HepG2 (cell line): ENCODE measurements at regions not wholly inside any gene's neighbourhood (a gene's known extent, or its start where the extent isn't known, plus 50 kb on each side); places are given as distances from the start of the nearest gene placed in this dataset.

Experiments
- ATAC-seq: fragments of 200-7000 bp; cut with Tn5 transposase; 3 replicates; pipeline ENCODE4 v1.9.1; 2020; ENCODE audit warnings: mild to moderate bottlenecking, moderate library complexity
- BruUV-seq: library from RNA; stranded (reverse); fragments of 400-500 nt; replicated peaks from 2 replicates; lab custom pipeline; 2021; lab: Mats Ljungman, UMichigan
- CTCF ChIA-PET: fragments of 300-600 bp; formaldehyde crosslinking; extraction: SDS; loops from one replicate; lab custom pipeline; 2021; ENCODE audit warnings: low total read pairs, inconsistent platforms, low intra/inter-chr PET ratio; lab: Yijun Ruan, JAX
- POLR2A ChIA-PET: fragments of 350-600 bp; sonication (Branson Sonifier 250); formaldehyde crosslinking; loops from one replicate; lab custom pipeline; 2020; ENCODE audit warnings: antibody characterized with exemption, inconsistent platforms; lab: Yijun Ruan, JAX
- DNase-seq: peaks from one replicate; pipeline ENCODE4 v3.0.0-alpha.2; 2015; ENCODE audit warnings: low spot score
- FAIRE-seq: peaks from 3 replicates; lab custom pipeline; 2011; peaks lifted over from hg19 to GRCh38; lab: Jason Lieb, UNC
- H2AFZ ChIP-seq: one replicate; pipeline ENCODE4 v1.6.1; 2011; ENCODE audit warnings: low read length, inconsistent platforms
- H3K27ac ChIP-seq: fragments of 300-600 bp; 3 replicates; pipeline ENCODE4 v1.8.0; 2011; ENCODE audit warnings: mixed run types, mild to moderate bottlenecking, mixed read lengths, low read length, inconsistent platforms; ENCODE audit not compliant: insufficient read depth; ENCODE audit errors: extremely low read length
- H3K27me3 ChIP-seq, 2 experiments: fragments of 200-600 bp in 1 of 2; 2 replicates in 1 of 2; 3 replicates in 1 of 2; pipeline versions ENCODE4 v1.6.0 to v1.8.0; 2011; ENCODE audit warnings: low read length in 2 of 2, mild to moderate bottlenecking in 2 of 2, moderate library complexity in 2 of 2, inconsistent platforms in 1 of 2; ENCODE audit not compliant: insufficient read depth in 2 of 2, control insufficient read depth in 1 of 2
- H3K36me3 ChIP-seq, 2 experiments: fragments of 200-600 bp in 1 of 2; replicated peaks in 1 of 2; 2 replicates in 1 of 2; 3 replicates in 1 of 2; pipeline versions ENCODE4 v1.5.1 to v1.8.0; 2011; ENCODE audit warnings: low read length in 2 of 2, inconsistent platforms in 1 of 2; ENCODE audit not compliant: insufficient read depth in 2 of 2, control insufficient read depth in 1 of 2
- H3K4me1 ChIP-seq: 2 replicates; pipeline ENCODE4 v1.5.1; 2012; ENCODE audit warnings: low read length, inconsistent platforms; ENCODE audit not compliant: insufficient read depth
- H3K4me2 ChIP-seq: 2 replicates; pipeline ENCODE4 v1.6.0; 2011; ENCODE audit warnings: low read depth, low read length, inconsistent platforms
- H3K4me3 ChIP-seq, 3 experiments: fragments of 200-600 bp in 1 of 3; sonication (generic), shearing (Covaris generic) in 1 of 3; replicated peaks in 1 of 3; 2 replicates each; pipeline ENCODE4 v1.5.1; 2011 to 2016; ENCODE audit warnings: low read length in 3 of 3, inconsistent platforms in 2 of 3, low read depth in 2 of 3, mild to moderate bottlenecking in 2 of 3, control low read depth in 1 of 3, mixed read lengths in 1 of 3; ENCODE audit not compliant: insufficient read depth in 1 of 3
- H3K79me2 ChIP-seq: one replicate; pipeline ENCODE4 v1.6.1; 2011; ENCODE audit warnings: low read length, inconsistent platforms; ENCODE audit not compliant: insufficient read depth
- H3K9ac ChIP-seq: 2 replicates; pipeline ENCODE4 v1.6.0; 2011; ENCODE audit warnings: mild to moderate bottlenecking, low read depth, low read length, inconsistent platforms; ENCODE audit not compliant: insufficient read depth
- H3K9me3 ChIP-seq: 2 replicates; pipeline ENCODE4 v1.5.1; 2012; ENCODE audit warnings: mild to moderate bottlenecking, low read length
- H4K20me1 ChIP-seq: 2 replicates; pipeline ENCODE4 v1.6.0; 2011; ENCODE audit warnings: inconsistent platforms, mild to moderate bottlenecking, low read length, moderate library complexity; ENCODE audit not compliant: insufficient read depth
- CENPX ChIP-seq: sonication (generic); formaldehyde crosslinking; IDR thresholded peaks from 2 replicates; pipeline ENCODE4 v1.9.0; 2021; ENCODE audit warnings: mild to moderate bottlenecking, missing genetic modification reagents, moderate library complexity
- DNMT1 ChIP-seq: sonication (generic); formaldehyde crosslinking; IDR thresholded peaks from 2 replicates; pipeline ENCODE4 v1.5.1; 2020; ENCODE audit warnings: mild to moderate bottlenecking, missing genetic modification reagents
- EED ChIP-seq: sonication (generic); formaldehyde crosslinking; IDR thresholded peaks from 2 replicates; pipeline ENCODE4 v1.5.0; 2020; ENCODE audit warnings: mild to moderate bottlenecking, missing genetic modification reagents
- IKZF1 ChIP-seq: fragments of 450-650 bp; IDR thresholded peaks from 2 replicates; pipeline ENCODE4 v1.7.1; 2016
- KLF15 ChIP-seq: sonication (generic); formaldehyde crosslinking; IDR thresholded peaks from 2 replicates; pipeline ENCODE4 v1.8.1; 2023; ENCODE audit warnings: borderline replicate concordance, mild to moderate bottlenecking, inconsistent platforms, missing genetic modification reagents, mixed read lengths
- LBX2 ChIP-seq: sonication (generic); formaldehyde crosslinking; IDR thresholded peaks from 2 replicates; pipeline ENCODE4 v1.5.0; 2020; ENCODE audit warnings: missing genetic modification reagents, mild to moderate bottlenecking, borderline replicate concordance
- MAFK ChIP-seq, 2 experiments: IDR thresholded peaks in 1 of 2; conservative IDR thresholded peaks in 1 of 2; 2 replicates each; pipeline ENCODE4 v1.6.1; 2011; ENCODE audit warnings: improper control_type of control experiment in 2 of 2, low read length in 2 of 2
- MATR3 ChIP-seq: sonication (generic); formaldehyde crosslinking; IDR thresholded peaks from 2 replicates; pipeline ENCODE4 v1.4.0; 2020; ENCODE audit warnings: missing genetic modification reagents
- MAX ChIP-seq: IDR thresholded peaks from 2 replicates; pipeline ENCODE4 v1.6.1; 2012; ENCODE audit warnings: inconsistent platforms
- NRL ChIP-seq: sonication (generic); formaldehyde crosslinking; IDR thresholded peaks from 2 replicates; pipeline ENCODE4 v1.5.0; 2020; ENCODE audit warnings: missing genetic modification reagents, mild to moderate bottlenecking, moderate library complexity, borderline replicate concordance
- ZBTB8A ChIP-seq: sonication (generic); formaldehyde crosslinking; IDR thresholded peaks from 2 replicates; pipeline ENCODE4 v1.4.0; 2020; ENCODE audit warnings: mild to moderate bottlenecking, low read depth, missing genetic modification reagents, borderline replicate concordance
- ZNF543 ChIP-seq: sonication (generic); formaldehyde crosslinking; IDR thresholded peaks from 2 replicates; pipeline ENCODE4 v1.4.0; 2020; ENCODE audit warnings: mild to moderate bottlenecking, missing genetic modification reagents
- ZNF747 ChIP-seq: sonication (generic); formaldehyde crosslinking; IDR thresholded peaks from 2 replicates; pipeline ENCODE4 v1.8.1; 2023; ENCODE audit warnings: missing genetic modification reagents, mild to moderate bottlenecking, borderline replicate concordance
- ZNF841 ChIP-seq: sonication (generic); formaldehyde crosslinking; IDR thresholded peaks from 2 replicates; pipeline ENCODE4 v1.8.1; 2023; ENCODE audit warnings: missing genetic modification reagents, borderline replicate concordance
- WGBS: methylation state at CpG from one replicate; pipeline ENCODE4 v1.1.6; 2017; ENCODE audit warnings: low lambda C conversion rate; 5-methylcytosine and 5-hydroxymethylcytosine counted together
- in situ Hi-C: cut with HindIII; loops from 2 replicates; pipeline ENCODE4 v1.10.0; 2017; ENCODE audit warnings: low pct_unique_long_range_greater_than_20kb; ENCODE audit not compliant: extremely low pct_ligation_motif_present
- intact Hi-C: fragments of 100-400 bp; cut with micrococcal nuclease; formaldehyde crosslinking; loops from one replicate; pipeline ENCODE4 v1.10.0; 2022; ENCODE audit not compliant: unreplicated experiment

GRCh38 chr10:43963793-43964425, 315.2 kb upstream of the ZNF32 start:
- no peaks in the 10 kb centered on the region for H3K36me3 ChIP-seq
- peaks cover 0 to 23% of the 10 kb centered on the region in 2 experiments; a peak in 4 of 5 replicates for H3K27me3 ChIP-seq
- BruUV-seq = no TSS peak
- POLR2A ChIA-PET = no interaction called here
- no peak for ATAC-seq
- DNase-seq = no peak
- no peaks in the 10 kb centered on the region for H3K79me2 ChIP-seq
- no peak for FAIRE-seq
- intact Hi-C loops (no loop called here), in situ Hi-C loops (no loop called here)
- H3K9me3 ChIP-seq = no peaks in the 10 kb centered on the region
- H3K27ac ChIP-seq = no peak overlapping the region
- no peaks in the 10 kb centered on the region for H4K20me1 ChIP-seq
- CTCF ChIA-PET = no interaction called here
- H3K4me1 ChIP-seq = no peaks in the 10 kb centered on the region
- H3K4me2 ChIP-seq = no peak overlapping the region
- no peak overlapping the region for H3K9ac ChIP-seq
- no peak overlapping the region for H3K4me3 ChIP-seq
- WGBS = 3% methylated on average over 4 of the region's 10 CpGs
- no peak for TF ChIP-seq DNMT1 (CRISPR knock-in tag)
- no peak for TF ChIP-seq ZBTB8A (CRISPR knock-in tag)
- TF ChIP-seq CENPX (CRISPR knock-in tag) = no peak
- no peak for TF ChIP-seq MATR3
- TF ChIP-seq NRL (CRISPR knock-in tag) = no peak
- TF ChIP-seq ZNF747 (CRISPR knock-in tag) = no peak
- TF ChIP-seq MAX = no peak
- TF ChIP-seq LBX2 (CRISPR knock-in tag) = no peak
- no peak for TF ChIP-seq EED (CRISPR knock-in tag)
- TF ChIP-seq ZNF841 = no peak
- TF ChIP-seq IKZF1 = no peak
- no peak for TF ChIP-seq KLF15 (CRISPR knock-in tag)
- TF ChIP-seq MAFK (conservative IDR thresholded peaks at IDR 0.05 in 1 of 2, IDR thresholded peaks at IDR 0.05 in 1 of 2; ENCODE audit: low read length in 2 of 2) = no peak
- TF ChIP-seq ZNF543 = no peak
- no peak overlapping the region for H2AFZ ChIP-seq
